AG09309 (cell line): ENCODE measurements at regions not wholly inside any gene's neighbourhood (a gene's known extent, or its start where the extent isn't known, plus 50 kb on each side); places are given as distances from the start of the nearest gene placed in this dataset.

Experiments used
- DNase-seq: peaks from one replicate; pipeline ENCODE4 v3.0.0-alpha.2; 2010; ENCODE audit warnings: low read depth
- H3K4me3 ChIP-seq: 2 replicates; pipeline ENCODE4 v1.5.1; 2011; ENCODE audit warnings: mild to moderate bottlenecking, low read depth, low read length, moderate library complexity; ENCODE audit not compliant: control insufficient read depth
- TF ChIP-seq, protein P1 (sequence below): IDR thresholded peaks from 2 replicates; pipeline ENCODE4 v1.5.1; 2011; ENCODE audit warnings: mild to moderate bottlenecking, low read depth, low read length, inconsistent platforms; ENCODE audit not compliant: insufficient read depth, control insufficient read depth; ENCODE audit errors: missing control alignments

DNA sequence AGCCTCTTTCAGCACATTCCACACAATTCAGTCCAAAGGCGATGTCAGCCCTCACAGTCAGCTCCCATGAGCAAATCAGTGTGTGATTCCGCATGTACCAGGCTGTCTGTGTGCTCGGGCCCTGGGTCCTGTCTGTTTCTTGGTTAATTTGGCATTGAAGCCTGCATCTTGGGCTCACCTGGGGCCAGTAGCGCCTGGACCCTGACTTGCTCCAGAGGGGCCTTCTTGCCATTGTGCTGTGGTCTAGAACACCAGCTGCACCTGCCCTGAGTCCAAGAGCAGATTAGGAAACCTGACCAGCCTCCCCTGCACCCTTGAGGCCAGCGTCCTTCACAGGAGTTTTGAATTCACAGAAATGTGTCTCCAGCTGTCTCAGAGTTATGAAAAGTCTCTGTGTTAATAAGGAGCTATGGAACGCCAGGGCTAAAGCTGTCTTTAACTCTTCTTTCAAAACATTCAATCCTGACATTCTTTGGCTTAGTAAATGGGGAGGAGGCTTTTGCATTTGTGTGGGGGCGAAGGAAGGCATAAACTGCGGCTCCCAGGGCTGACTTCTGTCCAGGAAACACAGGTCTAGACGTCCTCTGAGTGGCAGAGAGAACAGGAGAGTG is 102.2 kb downstream of the ARF6 start:
- TF ChIP-seq, protein P1, sequence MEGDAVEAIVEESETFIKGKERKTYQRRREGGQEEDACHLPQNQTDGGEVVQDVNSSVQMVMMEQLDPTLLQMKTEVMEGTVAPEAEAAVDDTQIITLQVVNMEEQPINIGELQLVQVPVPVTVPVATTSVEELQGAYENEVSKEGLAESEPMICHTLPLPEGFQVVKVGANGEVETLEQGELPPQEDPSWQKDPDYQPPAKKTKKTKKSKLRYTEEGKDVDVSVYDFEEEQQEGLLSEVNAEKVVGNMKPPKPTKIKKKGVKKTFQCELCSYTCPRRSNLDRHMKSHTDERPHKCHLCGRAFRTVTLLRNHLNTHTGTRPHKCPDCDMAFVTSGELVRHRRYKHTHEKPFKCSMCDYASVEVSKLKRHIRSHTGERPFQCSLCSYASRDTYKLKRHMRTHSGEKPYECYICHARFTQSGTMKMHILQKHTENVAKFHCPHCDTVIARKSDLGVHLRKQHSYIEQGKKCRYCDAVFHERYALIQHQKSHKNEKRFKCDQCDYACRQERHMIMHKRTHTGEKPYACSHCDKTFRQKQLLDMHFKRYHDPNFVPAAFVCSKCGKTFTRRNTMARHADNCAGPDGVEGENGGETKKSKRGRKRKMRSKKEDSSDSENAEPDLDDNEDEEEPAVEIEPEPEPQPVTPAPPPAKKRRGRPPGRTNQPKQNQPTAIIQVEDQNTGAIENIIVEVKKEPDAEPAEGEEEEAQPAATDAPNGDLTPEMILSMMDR = no peak
- DNase-seq = no peak
- no peak overlapping the region for H3K4me3 ChIP-seq

DNA sequence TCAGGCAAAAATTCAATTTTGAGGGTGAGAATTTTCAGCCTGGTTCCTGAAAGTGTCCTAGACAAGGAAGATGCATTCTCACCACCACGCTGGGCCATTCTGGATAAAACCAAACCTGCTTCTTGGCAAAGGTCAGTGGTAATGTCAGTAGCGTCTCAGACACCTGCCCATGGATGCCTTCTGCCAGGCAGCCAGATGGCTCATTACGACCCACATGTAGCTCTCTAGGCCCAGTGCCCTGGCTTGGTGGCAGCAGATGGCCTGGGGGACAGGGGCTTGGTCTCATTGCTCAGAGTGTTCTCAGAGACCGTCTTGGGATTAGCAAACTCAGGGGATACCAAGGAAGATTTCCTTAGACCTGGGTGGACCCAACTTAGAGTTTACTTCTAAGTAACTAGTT is 105.1 kb downstream of the ARF6 start:
- TF ChIP-seq, protein P1 = no peak
- no peak for DNase-seq

DNA sequence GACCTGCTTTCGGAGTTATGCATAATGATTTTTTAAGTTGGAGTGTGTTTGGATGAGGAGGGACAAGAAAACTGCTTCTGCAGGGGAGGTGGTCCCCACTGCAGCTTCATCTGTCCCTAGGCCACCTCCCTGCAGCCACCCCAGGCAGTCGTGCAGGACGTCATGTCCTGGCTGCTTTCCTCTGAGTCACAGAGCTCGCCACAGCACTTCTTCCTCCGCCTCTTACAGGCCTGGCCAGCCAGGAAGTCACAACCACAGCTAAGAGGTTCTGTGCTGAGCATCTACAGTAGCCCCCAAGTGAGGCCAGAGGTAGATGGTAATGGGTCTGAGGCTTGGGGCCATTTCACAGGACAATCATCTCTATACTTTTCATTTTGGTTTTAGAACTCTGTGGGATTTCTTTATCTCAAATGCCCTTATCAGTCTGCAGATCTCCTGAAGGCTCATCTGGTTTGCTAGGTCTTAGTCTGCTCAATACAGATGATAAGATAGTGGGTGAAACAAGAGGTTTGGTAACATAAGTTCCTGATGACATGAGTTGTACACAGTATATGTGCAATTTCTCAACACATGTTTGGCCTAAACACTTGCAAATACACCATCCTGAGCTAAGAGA is 106.4 kb downstream of the ARF6 start:
- DNase-seq = no peak
- TF ChIP-seq, protein P1 = no peak
- no peak overlapping the region for H3K4me3 ChIP-seq

More for the DNA sequence above, 105.1 kb downstream of the ARF6 start:
- no peak overlapping the region for H3K4me3 ChIP-seq

DNA sequence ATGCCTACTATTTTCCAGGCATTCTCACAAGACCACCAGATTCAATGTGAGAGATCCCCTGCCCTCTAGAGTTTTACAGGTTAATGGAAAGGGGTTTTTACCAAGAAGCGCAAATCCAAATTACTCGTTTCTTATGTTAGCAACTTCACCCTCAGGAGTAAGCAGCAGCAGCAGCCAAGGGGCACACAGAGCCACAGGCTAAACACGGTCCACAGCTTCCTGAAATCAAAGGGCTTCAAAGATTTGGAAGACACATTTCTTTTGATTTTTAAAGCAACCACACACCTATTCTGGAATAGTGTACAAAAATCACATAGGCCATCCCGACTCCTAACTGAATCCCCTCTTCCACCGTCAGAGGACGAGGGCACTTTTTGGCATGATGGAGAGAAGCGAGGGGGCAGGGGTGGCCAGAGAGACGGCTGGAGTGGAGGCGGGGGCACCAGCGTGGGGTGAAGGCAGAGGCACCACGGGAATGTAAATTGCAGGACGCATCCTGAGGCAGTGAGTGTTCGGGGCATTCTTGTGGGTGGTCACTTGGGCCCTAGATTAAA is 107.0 kb downstream of the ARF6 start:
- TF ChIP-seq, protein P1 = no peak
- peak overlapping the region; percentile 22 for H3K4me3 ChIP-seq
- no peak for DNase-seq

DNA sequence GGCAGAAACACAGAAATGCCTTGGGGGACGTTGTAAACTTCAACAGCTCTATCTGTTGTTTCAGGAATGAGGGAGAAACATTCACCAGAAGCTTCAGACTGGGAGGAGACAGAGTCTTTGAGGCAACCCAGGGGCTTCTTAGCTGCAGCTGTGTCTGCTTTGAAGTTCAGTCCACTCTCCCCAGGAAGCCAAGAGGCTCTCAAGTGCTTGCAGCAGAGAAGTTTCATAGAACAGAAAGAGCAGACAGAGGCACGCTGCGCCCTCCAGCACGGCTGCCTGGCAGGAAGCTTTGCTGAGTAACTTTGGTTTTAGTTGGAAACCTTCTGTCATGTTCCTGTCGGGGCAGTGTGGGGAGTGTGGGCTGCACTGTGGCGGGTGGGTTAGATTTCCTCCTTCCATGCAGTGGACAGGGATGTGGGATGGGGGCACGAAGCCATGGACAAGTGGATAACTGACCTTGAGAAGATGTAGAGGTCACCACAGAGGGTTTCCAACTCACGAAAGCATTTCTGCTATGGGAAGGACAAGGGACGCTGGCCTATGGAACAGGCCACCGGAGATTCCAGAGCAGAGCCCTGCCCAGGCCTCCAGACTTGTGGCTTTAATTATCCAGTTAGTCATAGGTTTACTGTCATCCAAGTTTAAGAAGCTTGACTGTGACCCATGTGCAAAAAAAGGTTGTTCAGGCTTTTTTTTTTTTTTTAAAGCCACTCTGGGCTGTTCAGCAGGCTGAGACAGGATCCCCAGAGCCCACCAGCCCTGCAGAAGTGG is 107.7 kb downstream of the ARF6 start:
- TF ChIP-seq, protein P1 = no peak
- H3K4me3 ChIP-seq = peak overlapping the region; percentile 22
- peak; percentile 67 for DNase-seq

DNA sequence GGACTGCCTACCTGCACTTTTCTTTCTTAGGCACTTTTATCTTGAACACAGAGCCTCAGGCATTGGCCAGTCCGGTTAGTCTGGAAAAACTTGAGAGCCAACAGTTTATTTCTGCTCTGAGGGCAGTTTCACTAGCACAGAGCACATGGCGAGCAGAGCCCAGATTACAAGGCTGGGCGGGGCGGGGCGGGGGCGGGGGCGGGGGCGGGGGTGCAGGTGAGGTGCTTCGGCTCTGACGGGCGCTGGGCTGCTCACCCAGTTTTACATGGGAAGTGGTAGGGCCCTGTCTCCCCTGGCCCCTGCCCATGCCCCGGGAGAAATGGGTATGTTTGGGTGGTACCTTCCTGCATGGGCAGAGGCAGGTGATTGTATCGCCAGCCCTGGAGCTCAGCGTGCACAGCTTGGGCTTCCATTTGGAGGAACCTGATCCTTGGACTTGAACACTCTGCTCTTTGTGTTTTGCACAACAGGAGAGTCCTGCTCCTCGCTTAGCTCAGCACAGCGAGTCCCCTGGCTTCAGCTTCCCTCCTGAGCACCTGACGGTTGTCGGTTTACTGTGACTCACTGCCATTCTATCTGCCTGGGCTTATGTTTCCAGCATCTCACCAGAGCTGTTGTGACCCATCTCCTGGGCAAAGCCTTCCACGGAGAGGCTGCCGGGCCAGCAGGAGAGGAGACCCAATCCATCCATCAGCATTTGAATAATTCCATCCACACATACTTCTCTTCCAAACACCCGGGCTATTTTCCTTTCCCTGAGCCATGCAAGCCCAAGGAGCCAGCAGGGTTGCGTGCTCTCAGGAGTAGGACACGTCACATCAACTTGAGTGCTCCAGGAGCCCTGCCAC is 108.5 kb downstream of the ARF6 start:
- TF ChIP-seq, protein P1 = no peak
- H3K4me3 ChIP-seq = no peak overlapping the region
- DNase-seq = peak; percentile 62
